ENCODE measurements at regions not wholly inside any gene's neighbourhood (a gene's known extent, or its start where the extent isn't known, plus 50 kb on each side); places are given as distances from the start of the nearest gene placed in this dataset.
A peak's percentile ranks its signal among the peaks of the same experiment; 100 is the strongest.

GRCh38 chr20:24764027-24764793, 184.9 kb upstream of the CST7 start:
- H3K36me3 ChIP-seq, result no peaks in the 10 kb centered on the region
- intact Hi-C loops (cut with DNase I), result no loop called here
- peaks cover 0 to 5% of the 10 kb centered on the region in 2 donors for H3K9me3 ChIP-seq
- DNase-seq (ENCODE audit: low spot score in 2 of 2), result peak in 1 of 2 donors; percentile 37
- no peak overlapping the region for H3K4me3 ChIP-seq
- H3K4me1 ChIP-seq, result no peaks in the 10 kb centered on the region
- TF ChIP-seq CTCF (IDR thresholded peaks at IDR 0.05), result no peak
- no peaks in the 10 kb centered on the region for H3K27me3 ChIP-seq
- no peak overlapping the region for H3K27ac ChIP-seq

- H3K36me3 ChIP-seq, result no peaks in the 10 kb centered on the region
- no peaks in the 10 kb centered on the region for H3K4me1 ChIP-seq
- DNase-seq (ENCODE audit: low spot score in 2 of 2), result peak in 1 of 2 donors; percentile 34
- H3K27ac ChIP-seq, result no peak overlapping the region
- no peaks in the 10 kb centered on the region for H3K27me3 ChIP-seq
- intact Hi-C loops (cut with DNase I), result no loop called here
- H3K4me3 ChIP-seq, result no peak overlapping the region
- H3K9me3 ChIP-seq, result peaks cover 0 to 5% of the 10 kb centered on the region in 2 donors
- TF ChIP-seq CTCF (IDR thresholded peaks at IDR 0.05), result no peak
Measured at GRCh38 chr20:24764794-24765202, 184.3 kb upstream of the CST7 start.

- H3K4me1 ChIP-seq, result no peaks in the 10 kb centered on the region
- peak in 1 of 2 donors; percentile 54 for DNase-seq (ENCODE audit: low spot score in 2 of 2)
- H3K4me3 ChIP-seq, result no peak overlapping the region
- intact Hi-C loops (cut with DNase I), result no loop called here
- no peak for TF ChIP-seq CTCF (IDR thresholded peaks at IDR 0.05)
- H3K27ac ChIP-seq, result no peak overlapping the region
- peaks cover 0 to 2% of the 10 kb centered on the region in 2 donors for H3K9me3 ChIP-seq
- H3K36me3 ChIP-seq, result no peaks in the 10 kb centered on the region
- no peaks in the 10 kb centered on the region for H3K27me3 ChIP-seq
Measured at GRCh38 chr20:24765316-24766142, 183.5 kb upstream of the CST7 start.

GRCh38 chr20:24766143-24766527, 182.9 kb upstream of the CST7 start:
- no peaks in the 10 kb centered on the region for H3K4me1 ChIP-seq
- DNase-seq (ENCODE audit: low spot score in 2 of 2), result no peak
- H3K4me3 ChIP-seq, result no peak overlapping the region
- no peaks in the 10 kb centered on the region for H3K27me3 ChIP-seq
- no peaks in the 10 kb centered on the region for H3K36me3 ChIP-seq
- no peak overlapping the region for H3K27ac ChIP-seq
- no peaks in the 10 kb centered on the region for H3K9me3 ChIP-seq
- intact Hi-C loops (cut with DNase I), result no loop called here
- no peak for TF ChIP-seq CTCF (IDR thresholded peaks at IDR 0.05)

- TF ChIP-seq CTCF (IDR thresholded peaks at IDR 0.05), result no peak
- Histone ChIP-seq H3K4me3 (no peak overlapping the region), H3K27me3 (no peaks in the 10 kb centered on the region), H3K4me1 (no peaks in the 10 kb centered on the region), H3K9me3 (no peaks in the 10 kb centered on the region), H3K27ac (no peak overlapping the region), H3K36me3 (no peaks in the 10 kb centered on the region)
- peak in 1 of 2 donors; percentile 39 for DNase-seq (ENCODE audit: low spot score in 2 of 2)
- intact Hi-C loops (cut with DNase I), result no loop called here
Measured at GRCh38 chr20:24766826-24767622, 182.0 kb upstream of the CST7 start.
